Neural crest cell (in vitro differentiated cells): ENCODE measurements at regions not wholly inside any gene's neighbourhood (a gene's known extent, or its start where the extent isn't known, plus 50 kb on each side); places are given as distances from the start of the nearest gene placed in this dataset.
A peak's percentile ranks its signal among the peaks of the same experiment; 100 is the strongest.
"Not testable (repeated sequence)": the region's sequence is repeated elsewhere in the genome, so short reads cannot be mapped to it uniquely, and the experiment has no call there.

Source experiments
- DNase-seq: peaks from one replicate; pipeline ENCODE4 v3.0.0; 2021; ENCODE audit warnings: low read depth, mixed read lengths, low spot score
- H3K27ac Mint-ChIP-seq: one replicate; pipeline ENCODE4 v1.8.0; 2021; ENCODE audit warnings: mild to moderate bottlenecking, mixed read lengths; ENCODE audit not compliant: unreplicated experiment
- H3K27me3 Mint-ChIP-seq: 2 replicates; pipeline ENCODE4 v1.8.0; 2021; ENCODE audit warnings: low read depth, mild to moderate bottlenecking, mixed read lengths
- H3K36me3 Mint-ChIP-seq: 2 replicates; pipeline ENCODE4 v1.8.0; 2021; ENCODE audit warnings: low read depth, mild to moderate bottlenecking, mixed read lengths
- H3K4me1 Mint-ChIP-seq: 2 replicates; pipeline ENCODE4 v1.8.0; 2021; ENCODE audit warnings: mixed read lengths
- H3K4me3 Mint-ChIP-seq: one replicate; pipeline ENCODE4 v1.8.0; 2021; ENCODE audit warnings: mild to moderate bottlenecking, mixed read lengths
- H3K9me3 Mint-ChIP-seq: 2 replicates; pipeline ENCODE4 v1.8.0; 2021; ENCODE audit warnings: mixed read lengths
- TF ChIP-seq, protein P1 (sequence below): fragments of 200-600 bp; sonication (generic); conservative IDR thresholded peaks from 2 replicates; pipeline ENCODE4 v1.5.0; 2021; ENCODE audit warnings: antibody characterized with exemption, mild to moderate bottlenecking

GRCh38 chr18:71045331-71046065 is 756.7 kb downstream of the SOCS6 start:
- H3K9me3 Mint-ChIP-seq = no peaks in the 10 kb centered on the region

GRCh38 chr18:71040161-71040560 is 751.3 kb downstream of the SOCS6 start:
- H3K9me3 Mint-ChIP-seq = no peaks in the 10 kb centered on the region

More at GRCh38 chr18:71045331-71046065, 756.7 kb downstream of the SOCS6 start:
- Mint-ChIP-seq H3K4me1 (no peaks in the 10 kb centered on the region), H3K27me3 (no peaks in the 10 kb centered on the region), H3K4me3 (no peak overlapping the region), H3K36me3 (no peaks in the 10 kb centered on the region), H3K27ac (no peak overlapping the region)
- no peak for DNase-seq
- TF ChIP-seq, protein P1, sequence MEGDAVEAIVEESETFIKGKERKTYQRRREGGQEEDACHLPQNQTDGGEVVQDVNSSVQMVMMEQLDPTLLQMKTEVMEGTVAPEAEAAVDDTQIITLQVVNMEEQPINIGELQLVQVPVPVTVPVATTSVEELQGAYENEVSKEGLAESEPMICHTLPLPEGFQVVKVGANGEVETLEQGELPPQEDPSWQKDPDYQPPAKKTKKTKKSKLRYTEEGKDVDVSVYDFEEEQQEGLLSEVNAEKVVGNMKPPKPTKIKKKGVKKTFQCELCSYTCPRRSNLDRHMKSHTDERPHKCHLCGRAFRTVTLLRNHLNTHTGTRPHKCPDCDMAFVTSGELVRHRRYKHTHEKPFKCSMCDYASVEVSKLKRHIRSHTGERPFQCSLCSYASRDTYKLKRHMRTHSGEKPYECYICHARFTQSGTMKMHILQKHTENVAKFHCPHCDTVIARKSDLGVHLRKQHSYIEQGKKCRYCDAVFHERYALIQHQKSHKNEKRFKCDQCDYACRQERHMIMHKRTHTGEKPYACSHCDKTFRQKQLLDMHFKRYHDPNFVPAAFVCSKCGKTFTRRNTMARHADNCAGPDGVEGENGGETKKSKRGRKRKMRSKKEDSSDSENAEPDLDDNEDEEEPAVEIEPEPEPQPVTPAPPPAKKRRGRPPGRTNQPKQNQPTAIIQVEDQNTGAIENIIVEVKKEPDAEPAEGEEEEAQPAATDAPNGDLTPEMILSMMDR = no peak

DNA sequence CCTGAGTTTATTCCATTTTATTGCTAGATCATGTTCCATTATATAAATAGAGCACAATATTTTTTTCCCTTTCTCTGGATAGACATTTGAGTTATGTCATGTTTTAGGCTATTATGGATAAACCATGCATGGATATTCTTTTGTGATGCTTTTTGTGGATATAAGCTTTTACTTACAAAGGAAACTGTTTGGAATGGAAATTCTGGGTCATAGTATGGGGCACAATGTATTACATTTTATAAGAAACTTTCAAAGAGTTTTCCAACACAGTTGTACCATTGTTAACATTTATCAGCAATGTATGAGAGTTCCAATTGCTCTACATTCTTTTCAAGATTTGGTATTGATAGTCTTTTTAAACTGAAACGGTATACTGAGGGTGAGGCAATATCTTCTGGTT is 749.4 kb downstream of the SOCS6 start:
- no peak overlapping the region for H3K27ac Mint-ChIP-seq
- H3K27me3 Mint-ChIP-seq = peaks cover 2% of the 10 kb centered on the region
- no peak overlapping the region for H3K4me3 Mint-ChIP-seq
- TF ChIP-seq, protein P1 = no peak
- no peak for DNase-seq
- H3K36me3 Mint-ChIP-seq = no peaks in the 10 kb centered on the region
- H3K4me1 Mint-ChIP-seq = no peaks in the 10 kb centered on the region
- H3K9me3 Mint-ChIP-seq = no peaks in the 10 kb centered on the region

More at GRCh38 chr18:71040161-71040560, 751.3 kb downstream of the SOCS6 start:
- Mint-ChIP-seq H3K4me1 (no peaks in the 10 kb centered on the region), H3K27me3 (peaks cover 2% of the 10 kb centered on the region), H3K27ac (no peak overlapping the region), H3K36me3 (no peaks in the 10 kb centered on the region), H3K4me3 (no peak overlapping the region)
- no peak for DNase-seq
- TF ChIP-seq, protein P1 = no peak

DNA sequence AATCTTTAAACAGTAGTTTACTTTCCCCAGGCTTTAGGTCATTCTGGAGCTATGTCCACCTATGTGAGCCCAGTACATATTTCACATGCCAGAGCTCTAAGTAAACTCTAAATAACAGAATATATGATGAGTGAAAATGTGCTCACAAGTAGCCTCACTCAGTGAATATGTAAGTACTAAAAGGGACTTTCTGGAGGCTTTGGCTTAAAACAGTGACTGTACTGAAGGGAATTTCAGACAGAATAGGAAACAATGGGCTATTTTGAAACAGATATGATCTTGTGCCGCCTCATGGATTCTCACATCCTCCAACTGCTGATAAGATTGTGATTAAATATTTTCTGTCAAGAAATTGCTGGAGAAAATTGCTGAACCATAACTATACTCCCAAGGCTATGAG is 747.9 kb downstream of the SOCS6 start:
- Mint-ChIP-seq H3K27me3 (peaks cover 2% of the 10 kb centered on the region), H3K4me3 (no peak overlapping the region), H3K27ac (no peak overlapping the region), H3K9me3 (no peaks in the 10 kb centered on the region), H3K36me3 (no peaks in the 10 kb centered on the region), H3K4me1 (no peaks in the 10 kb centered on the region)
- TF ChIP-seq, protein P1 = no peak
- DNase-seq = no peak

DNA sequence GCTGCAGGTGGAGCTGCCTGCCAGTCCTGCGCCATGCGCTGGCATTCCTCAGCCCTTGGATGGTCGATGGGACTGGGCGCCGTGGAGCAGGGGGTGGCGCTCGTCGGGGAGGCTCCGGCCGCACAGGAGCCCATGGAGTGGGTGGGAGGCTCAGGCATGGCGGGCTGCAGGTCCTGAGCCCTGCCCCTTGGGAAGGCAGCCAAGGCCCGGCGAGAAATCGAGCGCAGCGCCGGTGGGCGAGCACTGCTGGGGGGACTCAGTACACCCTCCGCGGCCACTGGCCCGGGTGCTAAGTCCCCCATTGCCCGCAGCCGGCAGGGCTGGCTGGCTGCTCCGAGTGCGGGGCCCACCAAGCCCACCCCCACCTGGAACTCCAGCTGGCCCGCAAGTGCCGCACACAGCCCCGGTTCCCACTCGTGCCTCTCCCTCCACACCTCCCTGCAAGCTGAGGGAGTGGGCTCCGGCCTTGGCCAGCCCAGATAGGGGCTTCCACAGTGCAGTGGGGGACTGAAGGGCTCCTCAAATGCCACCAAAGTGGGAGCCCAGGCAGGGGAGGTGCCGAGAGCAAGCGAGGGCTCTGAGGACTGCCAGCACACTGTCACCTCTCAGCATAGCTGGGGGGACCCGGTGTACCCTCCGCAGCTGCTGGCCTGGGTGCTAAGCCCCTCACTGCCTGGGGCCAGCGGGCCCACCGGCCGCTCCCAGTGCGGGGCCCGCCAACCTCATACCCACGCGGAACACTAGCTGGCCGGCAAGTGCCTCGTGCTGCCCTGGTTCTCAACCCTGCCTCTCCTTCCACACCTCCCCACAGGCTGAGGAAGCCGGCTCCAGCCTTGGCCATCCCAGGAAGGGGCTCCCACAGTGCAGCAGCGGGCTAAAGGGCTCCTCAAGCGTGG is 742.7 kb downstream of the SOCS6 start:
- not testable (repeated sequence) for H3K9me3 Mint-ChIP-seq, H3K27me3 Mint-ChIP-seq, DNase-seq, H3K36me3 Mint-ChIP-seq, H3K27ac Mint-ChIP-seq, H3K4me1 Mint-ChIP-seq, H3K4me3 Mint-ChIP-seq

GRCh38 chr18:71030085-71030484 is 741.2 kb downstream of the SOCS6 start:
- not testable (repeated sequence) for H3K27me3 Mint-ChIP-seq, H3K9me3 Mint-ChIP-seq, DNase-seq, H3K4me3 Mint-ChIP-seq, H3K36me3 Mint-ChIP-seq, H3K4me1 Mint-ChIP-seq
- H3K27ac Mint-ChIP-seq = peak overlapping the region; percentile 62
